GM18858 (cell line): ENCODE measurements at regions not wholly inside any gene's neighbourhood (a gene's known extent, or its start where the extent isn't known, plus 50 kb on each side); places are given as distances from the start of the nearest gene placed in this dataset.

Experiments used
- ATAC-seq: cut with Tn5 transposase; IDR thresholded peaks from one replicate; pipeline ENCODE4 v1.9.1; 2021; ENCODE audit not compliant: unreplicated experiment

- ATAC-seq: no peak
Observed at GRCh38 chr11:19565639-19566038, 147.0 kb upstream of the NAV2 start.

DNA sequence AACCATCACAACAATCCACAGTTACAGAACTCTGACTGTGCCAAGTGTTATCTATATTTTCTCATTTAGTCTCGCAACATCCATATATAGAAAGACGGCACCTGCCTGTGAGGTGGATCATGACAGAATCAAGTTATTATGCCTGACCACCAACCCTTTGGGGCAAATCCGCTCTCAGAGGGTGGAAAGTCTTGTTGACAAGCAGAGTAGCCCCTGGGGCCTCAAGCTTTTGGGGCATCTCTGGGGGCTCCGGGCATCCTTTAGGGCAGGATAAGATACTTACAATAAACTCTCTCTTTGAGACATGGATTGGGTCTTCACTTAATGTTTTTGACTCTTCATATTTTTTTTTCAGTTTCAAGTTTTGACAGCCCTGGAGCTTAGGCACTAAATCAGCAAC lies 150.5 kb upstream of the NAV2 start:
- no peak for ATAC-seq

DNA sequence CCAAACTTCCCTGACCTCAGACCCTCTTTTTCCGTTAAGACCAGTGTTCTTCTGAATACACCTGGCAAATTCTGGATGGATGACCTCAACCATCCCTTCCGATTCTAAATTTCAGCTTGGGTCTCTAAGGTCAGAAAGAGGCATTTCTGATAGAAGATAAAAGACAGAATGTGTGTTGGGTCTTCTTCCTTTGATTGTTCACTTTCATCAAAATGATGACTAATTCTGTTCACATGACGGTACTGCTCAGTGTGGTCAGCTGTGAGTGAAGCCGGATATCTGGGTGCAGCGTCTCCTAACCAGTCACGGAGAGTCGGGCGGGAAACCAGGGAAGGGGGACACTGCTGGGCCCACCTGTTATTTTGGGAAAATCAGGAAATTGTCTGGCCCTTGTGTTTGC lies 151.6 kb upstream of the NAV2 start:
- no peak for ATAC-seq

- ATAC-seq: no peak
Observed at GRCh38 chr11:19560156-19560555, 152.5 kb upstream of the NAV2 start.

DNA sequence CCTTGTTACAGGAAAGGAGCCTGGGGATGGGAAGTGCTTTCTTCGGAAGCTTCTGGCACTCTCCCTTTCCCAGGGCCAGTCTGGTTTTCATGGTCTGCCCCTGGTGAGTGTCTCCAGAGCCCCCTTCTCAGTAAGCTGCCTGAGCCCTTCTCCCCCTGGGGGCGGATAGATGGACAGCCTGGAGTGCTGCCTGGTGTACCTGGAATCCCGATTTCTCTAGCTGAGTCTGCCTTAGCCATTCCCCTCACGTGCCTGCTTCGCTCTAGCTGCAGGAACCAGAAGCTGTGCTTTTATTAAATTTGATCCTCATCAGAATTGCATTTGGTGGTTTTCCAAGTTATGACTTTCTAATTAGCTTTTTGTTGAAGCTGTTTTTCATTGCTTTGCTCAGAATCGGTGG lies 152.9 kb upstream of the NAV2 start:
- ATAC-seq: no peak

- no peak for ATAC-seq
Observed at GRCh38 chr11:19558189-19558986, 154.2 kb upstream of the NAV2 start.

- no peak for ATAC-seq
Observed at GRCh38 chr11:19557720-19558140, 154.9 kb upstream of the NAV2 start.

- no peak for ATAC-seq
Observed at GRCh38 chr11:19557185-19557584, 155.5 kb upstream of the NAV2 start.

GRCh38 chr11:19555266-19555665 lies 157.4 kb upstream of the NAV2 start:
- no peak for ATAC-seq

- no peak for ATAC-seq
Observed at GRCh38 chr11:19553683-19554333, 158.8 kb upstream of the NAV2 start.

- no peak for ATAC-seq
Observed at GRCh38 chr11:19552656-19553260, 159.9 kb upstream of the NAV2 start.

- ATAC-seq: no peak
Observed at GRCh38 chr11:19552161-19552560, 160.5 kb upstream of the NAV2 start.

- ATAC-seq: no peak
Observed at GRCh38 chr11:19551457-19551856, 161.2 kb upstream of the NAV2 start.

DNA sequence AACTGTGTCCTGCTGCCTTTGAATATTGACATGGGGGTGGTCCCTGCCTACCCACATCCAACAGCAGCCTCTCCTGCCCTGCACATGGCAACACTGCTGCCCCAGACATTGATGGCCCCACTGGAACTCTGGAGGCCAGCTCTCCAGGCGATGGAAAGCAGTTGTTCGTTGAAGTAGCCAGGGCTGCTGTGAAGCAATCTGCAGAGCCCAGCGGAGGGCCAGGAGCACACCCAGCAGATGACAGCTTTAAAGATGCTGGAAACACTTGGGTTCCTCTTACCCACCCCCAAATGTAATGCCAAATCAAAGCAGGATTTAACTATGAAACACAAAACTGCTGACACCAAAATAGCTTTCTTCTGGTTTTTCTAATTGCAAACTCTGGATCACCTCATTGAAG lies 165.6 kb upstream of the NAV2 start:
- no peak for ATAC-seq

- no peak for ATAC-seq
Observed at GRCh38 chr11:19546325-19546724, 166.3 kb upstream of the NAV2 start.

DNA sequence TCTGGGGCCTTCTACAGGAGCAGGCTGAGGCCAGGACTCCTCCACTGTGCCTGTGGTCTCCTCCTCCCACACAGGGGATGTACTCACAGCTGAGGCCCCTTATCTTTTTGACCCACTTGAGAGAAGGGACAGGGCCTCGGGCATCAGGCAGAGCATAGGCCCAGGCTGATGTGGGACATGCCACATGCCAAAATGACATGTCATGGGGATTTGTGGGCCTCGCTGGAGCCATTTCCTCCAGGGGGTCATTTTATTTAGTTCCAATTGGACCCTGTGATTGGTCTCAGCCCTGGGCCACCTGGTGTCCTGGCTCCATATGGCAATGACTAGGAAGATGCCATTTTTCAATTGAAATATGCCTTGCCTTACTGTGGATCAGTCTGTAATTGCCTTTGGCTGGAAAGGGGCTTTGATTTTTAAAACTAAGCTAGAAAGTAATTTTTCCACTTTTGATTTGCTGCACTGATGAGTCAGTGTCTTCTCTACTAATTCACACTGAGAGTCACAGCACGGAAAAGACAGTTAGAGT lies 171.1 kb upstream of the NAV2 start:
- ATAC-seq: no peak

GRCh38 chr11:19539861-19540260 lies 172.8 kb upstream of the NAV2 start:
- ATAC-seq: no peak

DNA sequence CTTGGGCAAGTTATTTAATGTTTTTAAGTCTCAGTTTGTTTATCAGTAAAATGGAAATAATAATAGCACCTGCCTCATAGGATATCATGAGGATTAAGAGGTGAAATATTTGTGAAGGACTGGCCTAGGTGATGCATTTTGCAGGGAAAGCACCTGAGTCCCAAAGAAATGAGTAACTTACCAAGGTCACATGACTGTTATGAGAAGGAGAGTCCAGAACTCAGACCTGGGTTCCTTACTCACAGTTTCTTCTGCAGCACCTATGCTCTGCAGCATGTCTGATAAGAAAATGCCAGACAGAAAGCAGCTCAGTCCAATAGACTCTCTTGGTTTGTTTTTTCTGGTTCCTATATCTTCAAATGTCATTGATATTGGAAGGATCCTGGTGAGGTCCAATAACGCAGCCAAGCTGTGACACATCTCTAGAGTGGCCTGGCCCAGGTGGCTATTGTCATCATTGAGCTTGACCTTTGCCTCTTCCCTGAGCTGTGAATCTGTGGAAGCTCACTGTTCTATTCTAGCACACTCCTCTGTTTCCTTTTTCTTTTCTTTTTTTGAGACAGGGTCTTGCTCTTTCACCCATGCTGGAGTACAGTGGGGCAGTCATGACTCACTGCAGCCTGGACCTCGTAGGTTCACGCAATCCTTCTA lies 174.7 kb upstream of the NAV2 start:
- ATAC-seq: no peak

DNA sequence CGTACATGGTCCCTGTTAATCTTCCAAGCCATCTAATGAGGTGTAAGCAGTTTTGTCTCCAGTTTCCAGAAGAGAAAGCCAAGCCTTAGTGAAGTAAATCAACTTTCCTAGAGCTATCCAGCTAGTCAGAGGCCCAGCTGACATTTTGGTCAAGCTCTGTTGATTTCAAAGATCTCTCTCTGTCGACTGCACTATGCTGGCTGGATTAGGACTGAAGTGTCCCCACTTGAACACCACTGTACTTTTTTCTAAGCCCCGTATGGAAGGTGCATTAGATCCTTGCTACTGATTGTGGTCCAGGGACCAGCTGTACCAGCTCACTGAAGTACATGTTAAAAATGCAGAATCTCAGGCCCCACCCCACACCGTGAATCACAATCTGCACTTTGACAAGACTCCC lies 176.5 kb upstream of the NAV2 start:
- no peak for ATAC-seq

DNA sequence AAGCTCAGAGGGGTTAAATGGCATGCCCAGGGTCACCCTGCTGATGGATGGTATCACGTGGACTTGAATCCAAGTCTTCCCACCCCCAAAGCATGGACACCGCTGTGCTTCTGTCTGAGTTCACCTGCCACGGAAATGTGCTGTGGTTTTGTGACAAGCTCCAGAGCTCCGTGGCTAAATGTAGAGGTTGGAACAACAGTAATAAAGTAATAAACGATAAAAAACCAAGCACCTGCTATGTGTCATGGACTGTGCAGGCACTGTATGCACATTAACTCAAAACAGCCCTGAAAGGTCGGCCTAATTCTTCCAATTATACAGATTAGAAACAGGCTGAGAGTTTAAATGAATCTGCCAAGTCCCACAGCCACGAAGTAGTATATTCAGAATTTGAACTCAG lies 182.1 kb upstream of the NAV2 start:
- ATAC-seq: no peak

DNA sequence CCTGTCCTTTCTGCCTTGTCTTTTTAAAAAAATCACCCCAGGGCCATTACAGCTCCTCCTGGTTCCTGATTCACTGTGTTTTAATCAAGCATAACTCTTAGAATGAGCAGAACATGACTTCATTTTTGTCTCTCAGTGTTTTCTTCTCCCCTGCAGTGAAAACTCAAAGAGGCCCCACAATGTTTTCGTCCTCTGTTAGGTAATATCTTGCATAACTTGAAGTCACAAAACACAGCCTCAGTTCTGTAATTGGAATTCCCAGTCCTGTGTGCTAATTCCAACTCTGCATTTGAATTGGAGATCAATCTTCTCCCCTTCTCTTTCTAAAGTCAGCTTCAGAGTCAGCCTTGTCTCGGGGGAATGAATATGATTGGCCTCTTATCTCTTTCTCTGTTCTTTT lies 186.5 kb upstream of the NAV2 start:
- no peak for ATAC-seq

- no peak for ATAC-seq
Observed at GRCh38 chr11:19525714-19526113, 186.9 kb upstream of the NAV2 start.
